ENCODE measurements at regions not wholly inside any gene's neighbourhood (a gene's known extent, or its start where the extent isn't known, plus 50 kb on each side); places are given as distances from the start of the nearest gene placed in this dataset.
"Not testable (repeated sequence)": the region's sequence is repeated elsewhere in the genome, so short reads cannot be mapped to it uniquely, and the experiment has no call there.

GRCh38 chr15:38818157-38818790, 253.7 kb upstream of the RASGRP1 start:
- no peak for DNase-seq

- no peak for DNase-seq
Measured at GRCh38 chr15:38819387-38819950, 254.9 kb upstream of the RASGRP1 start.

DNA sequence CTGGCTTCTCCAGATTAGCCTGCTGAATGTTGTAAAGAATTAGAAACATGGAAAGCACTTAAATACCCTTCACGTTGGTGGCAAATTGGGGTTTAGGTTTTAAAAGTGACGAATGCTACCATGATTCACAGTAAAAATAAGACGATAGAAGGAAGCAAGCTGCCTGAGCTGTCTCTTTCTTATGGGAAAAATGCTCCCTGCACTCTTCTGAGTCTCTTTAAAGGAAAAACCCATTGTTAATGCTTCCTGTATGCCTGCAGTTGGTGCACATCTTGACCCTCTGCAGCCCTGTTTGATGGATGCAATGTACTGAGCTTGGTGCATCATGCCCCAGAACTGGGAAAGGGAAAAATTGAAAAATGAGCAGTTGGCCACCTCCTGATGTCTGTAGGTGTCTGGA, 258.6 kb upstream of the RASGRP1 start:
- DNase-seq: no peak

- no peak for DNase-seq
Measured at GRCh38 chr15:38824719-38825118, 260.1 kb upstream of the RASGRP1 start.

- DNase-seq: no peak
Measured at GRCh38 chr15:38826880-38827279, 262.3 kb upstream of the RASGRP1 start.

- no peak for DNase-seq
Measured at GRCh38 chr15:38828031-38828532, 263.5 kb upstream of the RASGRP1 start.

GRCh38 chr15:38829086-38829485, 264.5 kb upstream of the RASGRP1 start:
- no peak for DNase-seq

DNA sequence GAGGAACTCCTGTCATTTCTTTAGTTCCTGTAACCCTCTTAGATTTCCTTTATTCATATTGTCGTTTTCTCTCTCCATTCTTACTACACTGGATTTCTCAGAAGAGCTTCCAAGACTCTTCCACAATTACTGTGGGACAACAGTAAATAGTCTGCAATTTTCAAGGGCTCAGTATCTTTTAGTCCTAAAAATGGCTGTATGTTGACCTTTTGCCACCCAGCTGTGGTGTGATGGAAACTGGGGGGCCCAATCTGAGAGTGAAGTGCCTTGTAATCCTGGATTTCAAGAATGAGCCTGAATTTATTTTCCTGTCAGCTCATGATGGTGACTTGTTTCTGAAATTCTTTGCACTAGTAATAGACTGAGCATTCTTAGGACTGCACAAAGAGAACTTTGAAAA, 277.6 kb upstream of the RASGRP1 start:
- DNase-seq: no peak

DNA sequence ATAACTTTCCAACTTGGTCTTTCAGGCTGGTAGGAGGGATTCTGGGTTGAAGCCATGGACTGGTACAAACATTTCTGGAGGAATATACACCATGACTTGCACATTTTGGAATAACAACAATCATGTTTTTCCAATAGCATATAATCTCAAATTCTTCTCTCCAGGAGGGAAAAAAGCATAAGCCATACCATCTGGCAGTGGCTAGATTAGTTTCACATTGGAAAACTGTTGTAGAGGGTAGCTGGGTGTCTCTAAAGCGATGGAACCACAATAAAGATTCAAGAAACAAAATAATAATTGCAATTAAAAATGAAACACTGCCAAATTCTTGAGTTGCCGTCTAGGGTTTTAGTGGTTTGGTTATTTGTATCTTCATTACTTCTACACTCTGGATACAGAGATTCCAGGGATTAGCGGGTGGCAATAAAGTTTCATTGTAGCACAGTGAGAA, 278.5 kb upstream of the RASGRP1 start:
- no peak for DNase-seq

DNA sequence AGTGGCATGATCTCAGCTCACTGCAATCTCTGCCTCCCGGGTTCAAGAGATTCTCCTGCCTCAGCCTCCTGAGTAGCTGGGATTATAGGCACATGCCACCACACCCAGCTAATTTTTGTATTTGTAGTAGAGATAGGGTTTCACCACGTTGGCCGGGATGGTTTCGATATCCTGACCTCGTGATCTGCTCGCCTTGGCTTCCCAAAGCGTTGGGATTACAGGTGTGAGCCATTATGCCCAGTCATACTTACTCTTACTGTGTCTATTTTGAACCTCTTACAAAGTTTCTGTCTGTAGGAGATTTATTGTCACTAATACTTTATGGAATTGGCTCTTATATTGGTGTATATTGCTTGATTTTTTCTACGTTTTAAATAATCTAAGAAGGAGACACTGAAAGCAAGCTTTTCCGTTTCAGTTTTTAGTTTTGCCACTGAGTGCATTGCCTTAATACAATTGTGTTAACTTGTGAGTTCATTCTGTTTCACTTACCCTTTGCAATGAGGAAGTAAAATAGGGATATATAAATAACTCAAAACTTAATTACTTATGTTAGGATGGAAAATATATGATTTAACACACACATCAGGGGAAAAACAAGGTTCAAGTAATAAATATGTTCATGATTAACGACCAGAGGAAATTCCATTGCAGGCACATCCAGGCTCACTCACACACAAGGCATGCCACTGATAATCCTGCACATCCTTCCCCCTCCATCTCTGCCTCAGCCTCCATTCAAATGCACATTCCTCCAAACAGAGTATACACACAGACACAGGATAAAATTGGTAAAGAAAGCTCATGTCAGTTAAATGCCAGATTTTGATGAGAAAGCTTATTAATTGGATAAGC, 279.3 kb upstream of the RASGRP1 start:
- no peak for DNase-seq

- DNase-seq: no peak
Measured at GRCh38 chr15:38844736-38845135, 280.1 kb upstream of the RASGRP1 start.

- no peak for DNase-seq
Measured at GRCh38 chr15:38846346-38846745, 281.7 kb upstream of the RASGRP1 start.

DNA sequence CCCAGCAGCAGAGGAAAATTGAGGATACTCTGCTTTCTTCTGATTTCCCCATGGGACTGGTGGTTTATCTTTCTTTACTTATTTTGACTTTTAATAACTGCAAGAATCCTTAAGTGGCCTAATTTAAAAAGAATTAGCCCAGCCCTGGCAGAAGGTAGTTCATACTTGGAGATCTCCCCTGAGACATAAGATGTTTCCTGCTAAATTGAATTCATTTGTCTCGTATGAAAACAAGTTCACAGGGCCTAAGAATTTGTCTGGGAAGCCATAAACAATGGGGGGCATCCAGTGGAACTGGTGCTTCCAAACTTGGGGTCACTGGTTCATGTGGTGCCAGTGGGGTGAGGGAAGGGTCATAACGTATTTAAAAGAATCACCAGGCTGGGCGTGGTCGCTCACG, 283.1 kb upstream of the RASGRP1 start:
- DNase-seq: no peak

DNA sequence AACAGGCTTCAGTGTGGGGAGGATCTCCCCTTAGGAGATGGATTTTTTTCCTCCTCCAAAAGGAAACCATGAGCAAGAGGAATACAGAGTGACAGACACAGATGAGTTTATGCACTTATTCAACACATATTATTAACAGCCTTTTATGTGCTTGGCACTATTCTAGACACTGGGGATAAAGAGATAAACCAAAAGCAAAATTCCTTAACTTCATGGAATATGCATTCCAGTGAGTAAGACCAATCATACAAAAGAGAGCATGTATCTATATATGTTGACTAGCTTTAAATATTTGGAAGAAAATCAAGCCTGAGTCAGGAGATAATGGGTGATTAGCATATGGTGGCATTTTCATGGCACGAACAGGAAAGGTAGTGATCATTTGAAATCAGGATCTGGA, 284.4 kb upstream of the RASGRP1 start:
- no peak for DNase-seq

DNA sequence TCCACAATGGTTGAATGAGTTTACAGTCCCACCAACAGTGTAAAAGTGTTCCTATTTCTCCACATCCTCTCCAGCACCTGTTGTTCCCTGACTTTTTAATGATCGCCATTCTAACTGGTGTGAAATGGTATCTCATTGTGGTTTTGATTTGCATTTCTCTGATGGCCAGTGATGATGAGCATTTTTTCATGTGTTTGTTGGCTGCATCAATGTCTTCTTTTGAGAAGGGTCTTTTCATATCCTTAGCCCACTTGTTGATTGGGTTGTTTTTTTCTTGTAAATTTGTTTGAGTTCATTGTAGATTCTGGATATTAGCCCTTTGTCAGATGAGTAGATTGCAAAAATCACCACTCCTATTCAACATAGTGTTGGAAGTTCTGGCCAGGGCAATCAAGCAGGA, 287.6 kb upstream of the RASGRP1 start:
- DNase-seq: not testable (repeated sequence)

DNA sequence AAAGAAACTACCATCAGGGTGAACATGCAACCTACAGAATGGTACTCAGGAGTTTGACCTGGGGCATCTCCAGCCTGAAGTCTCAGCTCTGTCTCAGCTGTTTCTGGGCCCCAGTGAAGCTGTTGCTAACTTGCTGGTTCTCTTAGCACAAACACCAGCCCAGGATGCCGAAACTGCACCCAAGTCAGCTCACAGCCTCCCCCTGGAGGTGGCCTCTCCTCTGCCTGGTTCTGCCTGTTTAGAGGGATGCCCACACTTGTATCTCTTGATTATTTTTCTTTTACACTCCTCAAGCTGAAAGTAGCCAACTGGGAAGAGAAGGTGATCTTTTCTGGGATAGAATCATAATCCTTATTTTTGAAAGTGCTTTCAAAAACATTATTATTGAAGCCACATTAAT, 289.0 kb upstream of the RASGRP1 start:
- peak; percentile 20 for DNase-seq

DNA sequence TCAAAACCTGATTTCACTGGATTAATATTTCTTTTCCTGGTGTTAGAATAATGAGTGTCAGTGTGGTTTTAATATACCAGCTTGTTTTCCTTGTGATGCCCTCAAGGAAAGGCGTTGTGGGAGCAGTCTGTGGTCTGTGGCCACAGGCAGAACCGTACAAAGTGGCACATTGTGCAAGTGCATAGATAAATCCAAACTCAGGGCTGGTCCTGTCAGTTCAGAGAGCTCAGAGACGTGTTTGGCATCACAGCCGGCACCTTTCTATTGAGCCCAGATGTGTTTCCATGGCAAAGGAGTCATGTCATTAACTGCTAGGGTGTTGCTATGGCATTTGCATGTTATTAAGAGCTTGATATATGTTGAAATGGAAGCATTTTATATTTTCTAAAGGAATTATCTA, 289.9 kb upstream of the RASGRP1 start:
- no peak for DNase-seq

DNA sequence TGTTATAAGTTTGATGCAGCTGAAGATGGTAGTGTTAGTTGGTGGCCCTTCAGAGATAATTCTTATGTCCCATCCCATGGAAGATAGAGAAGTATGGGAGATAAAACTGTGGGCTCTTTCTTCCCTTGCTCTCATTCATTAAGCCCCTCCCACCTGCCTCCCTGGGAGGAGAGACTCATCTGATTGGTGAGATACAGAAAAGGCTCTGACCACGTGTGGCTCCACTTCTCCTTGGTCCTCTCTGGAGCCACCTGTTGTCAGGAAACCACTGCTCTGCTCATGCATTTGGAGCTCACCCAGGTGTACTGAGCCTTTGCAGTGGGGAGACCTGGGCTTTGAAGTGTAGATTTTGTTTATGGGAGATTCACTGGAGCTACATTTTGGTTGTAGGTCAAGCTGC, 293.2 kb upstream of the RASGRP1 start:
- DNase-seq: no peak

DNA sequence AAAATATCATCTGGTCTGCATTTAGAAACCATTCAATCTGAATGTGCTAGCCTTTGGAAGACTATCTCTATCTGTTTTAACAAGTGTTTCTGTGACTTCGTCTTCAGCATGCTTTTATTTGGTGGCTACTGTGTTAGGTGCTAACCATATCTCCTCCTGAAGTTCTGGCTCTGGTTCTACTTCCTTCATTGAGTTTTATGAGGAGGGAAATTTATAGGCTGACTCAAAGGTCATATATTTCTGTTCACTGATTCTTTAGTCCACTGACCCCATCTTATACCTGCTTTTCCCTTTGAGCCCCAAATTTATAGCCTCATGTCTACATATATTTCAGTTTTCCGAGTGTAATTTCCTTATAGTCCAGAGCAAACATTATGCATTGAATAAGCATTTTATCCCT, 295.0 kb upstream of the RASGRP1 start:
- no peak for DNase-seq

- no peak for DNase-seq
Measured at GRCh38 chr15:38860253-38860652, 295.6 kb upstream of the RASGRP1 start.

DNA sequence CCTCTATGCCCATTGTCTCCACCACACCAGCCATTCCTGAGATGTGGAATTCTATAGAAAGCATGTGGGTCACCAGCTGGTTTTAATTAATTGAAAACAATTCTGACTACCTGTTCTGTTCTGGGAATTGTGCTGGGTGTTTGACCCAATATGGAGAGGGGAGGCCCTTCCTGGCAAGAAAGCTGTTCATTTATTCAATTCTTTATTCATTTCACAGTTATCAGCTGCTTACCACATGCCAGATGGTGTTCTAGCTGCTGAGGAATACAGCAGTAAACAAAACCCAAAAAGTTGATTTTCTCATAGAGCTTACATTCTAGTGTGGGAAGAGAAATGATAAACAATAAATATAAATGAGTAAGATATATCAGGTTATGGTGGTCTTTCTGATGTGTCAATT, 296.1 kb upstream of the RASGRP1 start:
- no peak for DNase-seq

GRCh38 chr15:38861108-38861507, 296.5 kb upstream of the RASGRP1 start:
- DNase-seq: no peak

DNA sequence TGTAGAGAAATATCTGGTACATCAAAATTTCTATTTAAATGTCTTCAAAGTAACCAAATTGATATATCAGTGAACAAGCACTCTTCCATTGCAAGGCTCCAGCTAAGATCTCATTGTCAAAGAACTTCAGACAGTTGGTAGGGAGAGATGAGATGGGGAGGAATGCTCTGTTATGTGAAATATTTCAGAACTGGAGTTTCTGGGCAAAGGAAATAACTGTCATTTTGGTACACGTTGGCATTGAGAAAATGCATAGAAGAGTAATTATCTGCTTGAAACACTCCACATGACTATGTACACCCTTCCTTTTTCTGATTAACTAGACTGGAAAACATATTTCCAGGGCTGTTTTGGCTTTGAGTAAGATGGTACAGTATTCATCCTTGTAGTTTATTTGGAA, 297.5 kb upstream of the RASGRP1 start:
- no peak for DNase-seq

- DNase-seq: no peak
Measured at GRCh38 chr15:38863381-38863780, 298.8 kb upstream of the RASGRP1 start.

Data from CD4-positive, alpha-beta T cell treated with Interleukin-12 subunit alpha and Interleukin-12 subunit beta, for 1 hour (primary cell).